NCI-H1930 (cell line): ENCODE measurements at regions not wholly inside any gene's neighbourhood (a gene's known extent, or its start where the extent isn't known, plus 50 kb on each side); places are given as distances from the start of the nearest gene placed in this dataset.

Source experiments
- DNase-seq, 2 experiments: peaks; one replicate each; lab custom pipeline; 2025; lab: John Stamatoyannopoulos, UW

DNA sequence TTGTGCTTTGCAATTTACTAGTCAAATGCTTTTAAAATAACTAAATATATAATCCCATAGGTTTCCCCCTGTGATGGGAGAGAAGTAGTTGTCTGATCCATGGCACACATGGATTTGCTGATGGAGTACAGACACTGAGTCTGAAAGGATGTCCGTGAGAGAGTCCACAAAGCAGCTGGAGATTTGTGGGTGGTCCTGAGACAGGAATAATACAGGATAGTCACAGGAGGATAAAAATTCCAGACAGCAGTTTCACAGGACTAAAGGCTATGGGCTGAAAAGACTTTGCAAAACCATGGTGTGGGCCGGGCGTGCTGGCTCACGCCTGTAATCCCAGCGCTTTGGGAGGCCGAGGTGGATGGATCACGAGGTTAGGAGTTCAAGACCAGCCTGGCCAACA lies 58.7 kb upstream of the ZFR start:
- DNase-seq, result no peak

DNA sequence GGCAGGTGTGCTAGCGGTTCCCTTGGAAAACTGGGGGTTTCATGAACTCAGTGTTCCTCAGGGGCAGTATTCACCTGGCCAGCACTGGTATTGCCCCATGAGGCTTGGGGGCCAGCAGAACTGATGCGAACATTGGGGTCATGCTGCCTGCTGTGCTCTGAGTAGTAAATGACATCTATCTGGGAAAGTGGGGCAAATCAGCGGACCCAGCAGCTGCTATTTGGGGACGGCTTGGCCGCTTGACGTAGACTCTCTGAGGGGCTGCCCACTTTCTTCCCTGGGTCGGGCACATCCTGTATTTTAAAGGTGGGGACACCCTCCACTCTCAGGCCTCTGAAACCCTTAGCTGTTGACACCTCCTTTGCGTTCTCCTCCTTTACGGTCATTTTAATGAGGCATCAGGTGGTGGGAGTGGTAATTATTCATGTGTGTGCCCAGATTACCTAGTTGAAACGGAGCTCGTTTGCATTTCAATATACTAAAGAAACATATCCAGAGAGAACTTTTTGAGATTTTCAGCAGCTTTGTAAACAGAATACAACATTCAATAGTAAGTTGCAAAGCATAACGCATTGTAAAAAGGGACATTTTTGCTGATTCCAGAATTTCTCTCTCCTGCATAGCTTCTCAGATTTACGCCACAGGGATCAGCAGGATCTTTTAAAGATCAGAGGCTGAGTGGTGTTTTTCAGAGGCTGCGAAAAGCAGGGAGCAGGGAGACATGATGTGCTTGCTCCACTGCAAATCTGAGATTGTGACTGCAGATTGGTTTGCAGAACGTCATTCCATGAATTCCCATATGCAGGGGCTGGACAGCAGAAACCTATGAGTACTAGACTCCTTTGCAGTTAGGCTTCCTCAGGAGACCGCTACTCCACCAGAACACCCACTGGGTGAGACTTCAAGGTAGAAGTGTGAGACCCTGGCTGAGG lies 56.8 kb upstream of the ZFR start:
- no peak for DNase-seq

DNA sequence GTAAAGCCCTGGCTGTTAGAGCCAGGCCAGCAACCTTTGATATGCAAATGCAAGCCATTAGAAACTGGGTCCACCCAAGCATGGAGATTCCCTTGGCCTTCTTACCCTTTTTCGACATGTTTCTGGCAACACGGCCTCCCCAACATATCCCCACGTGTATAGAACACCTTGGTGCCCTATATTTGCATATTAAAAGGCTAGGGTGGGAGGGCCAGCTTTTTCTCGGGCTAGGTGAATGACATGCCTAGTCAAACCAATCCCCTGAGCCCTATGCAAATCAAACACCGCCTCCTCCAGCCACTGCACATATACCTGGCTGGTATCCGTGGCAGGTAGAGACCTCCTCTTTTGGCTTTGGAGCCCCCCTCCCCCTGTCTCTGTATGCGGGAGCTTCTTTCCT lies 55.6 kb upstream of the ZFR start:
- DNase-seq, result no peak

DNA sequence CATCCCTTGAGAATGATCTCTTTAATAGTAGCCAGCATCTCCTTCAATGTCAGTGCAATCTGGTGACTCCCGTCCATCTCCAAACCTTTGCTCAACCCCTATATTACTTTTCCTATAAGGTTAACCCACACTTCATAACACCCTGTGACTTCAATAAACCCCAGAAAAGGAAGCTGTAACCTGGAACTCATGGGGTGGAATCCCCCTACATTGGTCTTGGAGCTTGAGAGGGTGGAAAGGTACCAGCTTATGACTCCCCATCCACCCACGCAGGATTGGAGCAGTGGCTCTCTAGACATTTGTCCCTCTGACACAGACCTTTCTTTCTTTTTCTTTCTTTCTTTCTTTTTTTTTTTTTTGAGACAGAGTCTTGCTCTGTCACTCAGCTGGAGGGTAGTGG lies 54.7 kb upstream of the ZFR start:
- DNase-seq, result no peak

DNA sequence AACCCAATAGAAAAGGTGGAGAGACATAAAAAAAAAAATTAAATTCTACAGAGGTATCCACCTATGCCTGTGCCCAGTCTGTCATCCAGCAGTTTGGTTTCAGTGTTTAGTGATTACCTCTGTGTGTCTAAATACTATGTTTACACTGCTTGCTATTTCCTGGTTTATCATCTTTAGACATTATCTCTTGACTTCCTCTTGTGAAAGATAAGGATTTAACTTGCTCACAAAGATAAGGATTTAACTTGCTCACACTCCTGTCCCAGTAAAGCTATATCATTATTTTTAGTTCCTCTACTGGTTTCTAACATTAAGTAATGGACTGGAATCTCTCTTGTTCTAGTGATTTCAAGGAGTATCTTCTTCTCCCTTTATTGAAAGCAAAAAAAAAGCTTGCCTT lies 53.9 kb upstream of the ZFR start:
- no peak for DNase-seq

DNA sequence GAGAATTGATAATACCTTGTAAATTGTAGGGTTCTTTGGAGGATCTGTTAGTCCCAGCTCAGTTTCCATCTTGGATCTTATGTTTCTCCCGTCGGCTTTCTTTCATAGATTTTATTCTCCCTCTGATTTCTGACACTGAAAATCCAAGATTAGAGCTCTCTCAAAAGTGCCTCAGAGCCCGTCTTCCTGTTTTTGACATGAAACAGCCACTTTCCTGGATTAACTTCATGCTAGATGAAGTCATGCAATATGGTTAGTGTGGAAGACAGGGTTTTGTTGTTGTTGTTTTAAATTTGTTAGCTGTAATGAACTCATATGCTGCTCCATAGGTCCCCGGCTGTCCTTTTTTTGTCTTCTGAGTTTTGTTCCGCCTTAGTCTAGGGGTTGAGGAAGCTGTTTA lies 51.6 kb upstream of the ZFR start:
- DNase-seq, result no peak

DNA sequence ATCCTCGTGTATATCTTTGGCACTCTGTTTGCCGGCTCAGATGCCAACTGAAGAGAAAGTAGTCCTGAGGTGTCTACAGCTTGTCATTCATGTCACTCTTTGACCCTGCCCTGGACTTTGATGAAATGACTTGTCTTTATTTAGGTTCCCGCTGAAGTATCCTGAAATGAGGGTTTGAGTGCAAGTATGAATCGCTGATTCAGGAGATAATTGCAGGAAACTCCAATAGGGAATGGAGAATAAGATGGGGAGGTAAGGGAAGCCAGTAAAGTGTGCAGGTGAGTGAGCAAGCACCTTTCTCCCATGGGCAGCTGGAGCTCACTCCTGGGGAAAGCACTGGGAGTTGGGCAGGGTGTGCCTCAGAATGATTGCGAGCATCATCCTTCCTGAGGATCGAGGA lies 50.3 kb upstream of the ZFR start:
- DNase-seq, result no peak
